GM23338 (cell line): ENCODE measurements at regions not wholly inside any gene's neighbourhood (a gene's known extent, or its start where the extent isn't known, plus 50 kb on each side); places are given as distances from the start of the nearest gene placed in this dataset.
A peak's percentile ranks its signal among the peaks of the same experiment; 100 is the strongest.

Experiments used
- ATAC-seq: fragments of 200-7000 bp; cut with Tn5 transposase; 3 replicates; pipeline ENCODE4 v1.9.1; 2020
- DNase-seq: peaks from one replicate; pipeline ENCODE4 v3.0.0-alpha.2; 2015; ENCODE audit warnings: low spot score
- H2AFZ ChIP-seq: fragments of 200-600 bp; sonication (generic); 2 replicates; pipeline ENCODE4 v1.8.0; 2016; ENCODE audit warnings: antibody characterized with exemption, mild to moderate bottlenecking, moderate library complexity
- H3F3A ChIP-seq: fragments of 200-600 bp; sonication (generic); replicated peaks from 2 replicates; pipeline ENCODE4 v1.8.0; 2017; ENCODE audit warnings: antibody characterized with exemption, mixed run types, low read depth
- H3K27ac ChIP-seq: fragments of 200-600 bp; sonication (generic); 2 replicates; pipeline ENCODE4 v1.6.1; 2016; ENCODE audit warnings: low read depth
- H3K27me3 ChIP-seq: fragments of 200-600 bp; sonication (generic); 2 replicates; pipeline ENCODE4 v1.8.0; 2016; ENCODE audit warnings: mild to moderate bottlenecking, mixed run types, moderate library complexity; ENCODE audit not compliant: insufficient read depth
- H3K36me3 ChIP-seq: fragments of 200-600 bp; sonication (generic); 2 replicates; pipeline ENCODE4 v1.8.0; 2016; ENCODE audit warnings: mild to moderate bottlenecking; ENCODE audit not compliant: insufficient read depth
- H3K4me1 ChIP-seq: fragments of 200-600 bp; sonication (generic); 2 replicates; pipeline ENCODE4 v1.8.0; 2016; ENCODE audit warnings: mild to moderate bottlenecking, moderate library complexity; ENCODE audit not compliant: insufficient read depth
- H3K4me2 ChIP-seq: fragments of 200-600 bp; sonication (generic); 2 replicates; pipeline ENCODE4 v1.7.1; 2017; ENCODE audit warnings: mixed run types
- H3K4me3 ChIP-seq: fragments of 200-600 bp; sonication (generic); 2 replicates; pipeline ENCODE4 v1.6.1; 2016; ENCODE audit warnings: mixed run types
- H3K79me2 ChIP-seq: fragments of 200-600 bp; sonication (generic); replicated peaks from 2 replicates; pipeline ENCODE4 v1.8.0; 2017; ENCODE audit warnings: mild to moderate bottlenecking; ENCODE audit not compliant: insufficient read depth
- H3K9me2 ChIP-seq: fragments of 200-600 bp; sonication (generic); 2 replicates; pipeline ENCODE4 v1.8.0; 2017; ENCODE audit not compliant: insufficient read depth
- H4K20me1 ChIP-seq: fragments of 200-600 bp; sonication (generic); replicated peaks from 2 replicates; pipeline ENCODE4 v1.8.0; 2017; ENCODE audit warnings: mild to moderate bottlenecking; ENCODE audit not compliant: insufficient read depth
- H3K27ac Mint-ChIP-seq: 2 replicates; pipeline ENCODE4 v1.8.0; 2020; ENCODE audit warnings: inconsistent platforms, mild to moderate bottlenecking, moderate library complexity, mixed read lengths
- H3K27me3 Mint-ChIP-seq: 3 replicates; pipeline ENCODE4 v1.8.0; 2022; ENCODE audit warnings: low read depth, mild to moderate bottlenecking, moderate library complexity, mixed read lengths, inconsistent platforms; ENCODE audit not compliant: insufficient read depth, poor library complexity
- H3K36me3 Mint-ChIP-seq: 3 replicates; pipeline ENCODE4 v1.8.0; 2021; ENCODE audit warnings: low read depth, mild to moderate bottlenecking, inconsistent platforms, moderate library complexity, mixed read lengths
- H3K4me1 Mint-ChIP-seq: 3 replicates; pipeline ENCODE4 v1.8.0; 2020; ENCODE audit warnings: mild to moderate bottlenecking, inconsistent platforms, mixed read lengths
- H3K4me3 Mint-ChIP-seq: 3 replicates; pipeline ENCODE4 v1.8.0; 2021; ENCODE audit warnings: moderate library complexity, mild to moderate bottlenecking, inconsistent platforms, mixed read lengths
- H3K9me3 Mint-ChIP-seq: 3 replicates; pipeline ENCODE4 v1.8.0; 2020; ENCODE audit warnings: moderate library complexity, mild to moderate bottlenecking, inconsistent platforms, mixed read lengths
- CREB1 ChIP-seq: fragments of 250-450 bp; sonication (Bioruptor Pico); IDR thresholded peaks from 2 replicates; pipeline ENCODE4 v1.5.0; 2020; ENCODE audit warnings: low read depth, mild to moderate bottlenecking, moderate library complexity
- EZH2phosphoT487 ChIP-seq: fragments of 200-600 bp; sonication (generic); IDR thresholded peaks from one replicate; pipeline ENCODE4 v1.8.1; 2018; ENCODE audit warnings: antibody characterized with exemption; ENCODE audit not compliant: unreplicated experiment
- JUNB ChIP-seq: IDR thresholded peaks from one replicate; pipeline ENCODE4 v1.6.1; 2016; ENCODE audit warnings: antibody characterized with exemption; ENCODE audit not compliant: unreplicated experiment
- NANOG ChIP-seq: IDR thresholded peaks from 2 replicates; pipeline ENCODE4 v1.6.1; 2016; ENCODE audit warnings: antibody characterized with exemption, borderline replicate concordance
- POLR2AphosphoS5 ChIP-seq: IDR thresholded peaks from 2 replicates; pipeline ENCODE4 v1.6.1; 2016; ENCODE audit warnings: antibody characterized with exemption, low read depth
- STAT1 ChIP-seq: IDR thresholded peaks from one replicate; pipeline ENCODE4 v1.6.1; 2016; ENCODE audit warnings: antibody characterized with exemption; ENCODE audit not compliant: unreplicated experiment
- ZNF114 ChIP-seq: fragments of 250-450 bp; sonication (Bioruptor Pico); IDR thresholded peaks from 2 replicates; pipeline ENCODE4 v1.5.0; 2020; ENCODE audit warnings: mild to moderate bottlenecking, moderate library complexity
- TF ChIP-seq, protein P1 (sequence below), 2 experiments: fragments of 200-600 bp in 1 of 2; sonication (generic) in 1 of 2; conservative IDR thresholded peaks; 2 replicates each; pipeline versions ENCODE4 v1.5.1 to v1.6.1; 2016 to 2017; ENCODE audit warnings: antibody characterized with exemption in 2 of 2, low read depth in 2 of 2, mild to moderate bottlenecking in 2 of 2, moderate library complexity in 1 of 2
- TF ChIP-seq, protein P2 (sequence below): IDR thresholded peaks from 2 replicates; pipeline ENCODE4 v1.6.1; 2016; ENCODE audit warnings: antibody characterized with exemption

DNA sequence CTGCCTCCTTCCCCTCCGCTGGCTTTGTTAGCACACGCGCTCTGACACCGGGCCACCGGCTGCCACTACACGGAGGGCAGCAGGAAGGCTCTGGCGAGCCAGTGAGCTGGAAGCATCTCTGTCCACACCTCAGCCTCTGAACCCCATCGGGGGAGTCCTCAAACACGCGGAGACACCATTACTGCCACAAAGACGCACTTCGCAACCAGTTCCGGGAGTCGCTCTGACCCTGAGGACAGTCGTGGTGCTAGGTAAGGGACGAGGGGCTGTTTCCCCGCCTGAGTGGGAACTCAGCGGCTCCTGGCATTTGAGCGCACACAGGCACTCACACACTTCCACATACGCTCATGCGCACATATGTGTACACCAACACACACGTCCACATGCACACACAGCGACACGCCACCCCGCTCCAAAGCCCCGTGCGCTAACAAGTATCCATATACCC is 160.0 kb downstream of the C9orf152 start:
- TF ChIP-seq EZH2phosphoT487 (no peak), NANOG (no peak), JUNB (no peak), ZNF114 (CRISPR knock-in tag) (no peak), STAT1 (no peak)
- TF ChIP-seq, protein P1, sequence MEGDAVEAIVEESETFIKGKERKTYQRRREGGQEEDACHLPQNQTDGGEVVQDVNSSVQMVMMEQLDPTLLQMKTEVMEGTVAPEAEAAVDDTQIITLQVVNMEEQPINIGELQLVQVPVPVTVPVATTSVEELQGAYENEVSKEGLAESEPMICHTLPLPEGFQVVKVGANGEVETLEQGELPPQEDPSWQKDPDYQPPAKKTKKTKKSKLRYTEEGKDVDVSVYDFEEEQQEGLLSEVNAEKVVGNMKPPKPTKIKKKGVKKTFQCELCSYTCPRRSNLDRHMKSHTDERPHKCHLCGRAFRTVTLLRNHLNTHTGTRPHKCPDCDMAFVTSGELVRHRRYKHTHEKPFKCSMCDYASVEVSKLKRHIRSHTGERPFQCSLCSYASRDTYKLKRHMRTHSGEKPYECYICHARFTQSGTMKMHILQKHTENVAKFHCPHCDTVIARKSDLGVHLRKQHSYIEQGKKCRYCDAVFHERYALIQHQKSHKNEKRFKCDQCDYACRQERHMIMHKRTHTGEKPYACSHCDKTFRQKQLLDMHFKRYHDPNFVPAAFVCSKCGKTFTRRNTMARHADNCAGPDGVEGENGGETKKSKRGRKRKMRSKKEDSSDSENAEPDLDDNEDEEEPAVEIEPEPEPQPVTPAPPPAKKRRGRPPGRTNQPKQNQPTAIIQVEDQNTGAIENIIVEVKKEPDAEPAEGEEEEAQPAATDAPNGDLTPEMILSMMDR (conservative IDR thresholded peaks at IDR 0.05; ENCODE audit: low read depth in 2 of 2), result no peak
- TF ChIP-seq, protein P2, sequence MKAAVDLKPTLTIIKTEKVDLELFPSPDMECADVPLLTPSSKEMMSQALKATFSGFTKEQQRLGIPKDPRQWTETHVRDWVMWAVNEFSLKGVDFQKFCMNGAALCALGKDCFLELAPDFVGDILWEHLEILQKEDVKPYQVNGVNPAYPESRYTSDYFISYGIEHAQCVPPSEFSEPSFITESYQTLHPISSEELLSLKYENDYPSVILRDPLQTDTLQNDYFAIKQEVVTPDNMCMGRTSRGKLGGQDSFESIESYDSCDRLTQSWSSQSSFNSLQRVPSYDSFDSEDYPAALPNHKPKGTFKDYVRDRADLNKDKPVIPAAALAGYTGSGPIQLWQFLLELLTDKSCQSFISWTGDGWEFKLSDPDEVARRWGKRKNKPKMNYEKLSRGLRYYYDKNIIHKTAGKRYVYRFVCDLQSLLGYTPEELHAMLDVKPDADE, result no peak
- peaks cover 5% of the 10 kb centered on the region; the same call in 2 of the 3 replicates for H3K9me3 Mint-ChIP-seq
- Histone ChIP-seq H3F3A (peaks cover 9% of the 10 kb centered on the region; the same call in 1 of the 2 replicates), H3K4me1 (peaks cover 34% of the 10 kb centered on the region), H3K9me2 (no peaks in the 10 kb centered on the region), H3K4me3 (peak overlapping the region; percentile 90), H3K27ac (peak overlapping the region; percentile 90), H3K4me2 (peak overlapping the region; percentile 97), H3K27me3 (peaks cover 25% of the 10 kb centered on the region), H2AFZ (no peak overlapping the region), H3K79me2 (peaks cover 44% of the 10 kb centered on the region), H4K20me1 (peaks cover 24% of the 10 kb centered on the region), H3K36me3 (no peaks in the 10 kb centered on the region)
- DNase-seq (no peak), ATAC-seq (peak; percentile 4)
- H3K27me3 Mint-ChIP-seq, result peaks cover 22% of the 10 kb centered on the region
- H3K4me3 Mint-ChIP-seq, result peak overlapping the region; percentile 91
- peaks cover 3% of the 10 kb centered on the region; the same call in 2 of the 3 replicates for H3K36me3 Mint-ChIP-seq
- H3K27ac Mint-ChIP-seq, result peak overlapping the region; percentile 91
- peaks cover 47% of the 10 kb centered on the region for H3K4me1 Mint-ChIP-seq

DNA sequence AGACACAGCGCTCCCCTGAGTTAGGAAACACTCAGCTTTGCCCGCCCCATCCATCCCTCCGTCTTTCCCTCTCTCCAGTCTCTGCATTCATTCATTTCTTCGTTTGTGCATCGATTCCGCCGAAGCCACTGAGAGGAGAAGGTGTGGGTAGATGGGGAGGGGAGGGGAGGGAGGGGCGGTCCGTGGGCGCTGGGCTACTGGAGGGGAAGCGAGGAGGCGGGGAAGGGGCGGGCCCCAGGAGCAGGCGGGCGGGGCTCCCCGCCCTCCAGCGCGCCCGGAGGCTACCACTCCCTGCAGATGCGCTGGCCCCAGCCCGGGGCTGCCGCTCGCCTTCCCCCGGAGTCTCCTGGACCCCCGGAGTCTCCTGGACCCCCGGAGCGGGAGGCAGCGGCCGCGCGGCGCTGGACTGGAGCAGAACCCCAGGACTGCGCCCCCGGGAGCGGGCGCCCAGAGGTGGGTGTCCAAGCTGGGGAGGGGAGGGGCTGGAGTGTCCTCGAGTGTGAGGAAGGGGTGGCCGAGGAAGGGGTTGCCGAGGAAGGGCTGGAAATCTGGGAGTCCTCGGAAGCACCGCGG is 159.5 kb downstream of the C9orf152 start:
- Mint-ChIP-seq H3K9me3 (peaks cover 5% of the 10 kb centered on the region; the same call in 2 of the 3 replicates), H3K4me3 (peak overlapping the region; percentile 91), H3K36me3 (peaks cover 3% of the 10 kb centered on the region; the same call in 2 of the 3 replicates), H3K4me1 (peaks cover 48% of the 10 kb centered on the region), H3K27ac (peak overlapping the region; percentile 89), H3K27me3 (peaks cover 22% of the 10 kb centered on the region)
- H3K4me3 ChIP-seq, result peak overlapping the region; percentile 90
- peak overlapping the region; percentile 56; the same call in 1 of the 2 replicates for H2AFZ ChIP-seq
- H3K9me2 ChIP-seq, result no peaks in the 10 kb centered on the region
- peaks cover 9% of the 10 kb centered on the region; the same call in 1 of the 2 replicates for H3F3A ChIP-seq
- peaks cover 25% of the 10 kb centered on the region for H3K27me3 ChIP-seq
- H3K4me1 ChIP-seq, result peaks cover 34% of the 10 kb centered on the region
- H4K20me1 ChIP-seq, result peaks cover 25% of the 10 kb centered on the region
- peak overlapping the region; percentile 90; the same call in 1 of the 2 replicates for H3K27ac ChIP-seq
- TF ChIP-seq POLR2AphosphoS5 (peak; percentile 69), CREB1 (CRISPR knock-in tag) (no peak)
- H3K79me2 ChIP-seq, result peaks cover 49% of the 10 kb centered on the region
- no peaks in the 10 kb centered on the region for H3K36me3 ChIP-seq
- DNase-seq (peak; percentile 83), ATAC-seq (peak; percentile 69)
- peak overlapping the region; percentile 97 for H3K4me2 ChIP-seq
